Fibroblast of lung (primary cell): ENCODE measurements at regions not wholly inside any gene's neighbourhood (a gene's known extent, or its start where the extent isn't known, plus 50 kb on each side); places are given as distances from the start of the nearest gene placed in this dataset.

Experiments used
- DNase-seq, 2 donors: peaks; one replicate each; pipeline versions ENCODE4 v3.0.0 to v3.0.0-alpha.2; 2010; ENCODE audit warnings: low read depth in 2 of 2
- H2AFZ ChIP-seq: 2 replicates; pipeline ENCODE4 v1.5.1; 2012; ENCODE audit warnings: low read length, control low read depth, inconsistent platforms
- H3K27ac ChIP-seq: 2 replicates; pipeline ENCODE4 v1.5.1; 2011; ENCODE audit warnings: low read length, control low read depth; ENCODE audit not compliant: insufficient read depth
- H3K27me3 ChIP-seq: 2 replicates; pipeline ENCODE4 v1.5.1; 2011; ENCODE audit warnings: mild to moderate bottlenecking, low read length; ENCODE audit not compliant: control insufficient read depth, insufficient read depth
- H3K36me3 ChIP-seq: 2 replicates; pipeline ENCODE4 v1.5.1; 2011; ENCODE audit warnings: low read length; ENCODE audit not compliant: control insufficient read depth, insufficient read depth
- H3K4me1 ChIP-seq: 2 replicates; pipeline ENCODE4 v1.5.1; 2011; ENCODE audit warnings: low read length; ENCODE audit not compliant: control insufficient read depth, insufficient read depth; ENCODE audit errors: extremely low read depth
- H3K4me2 ChIP-seq: 2 replicates; pipeline ENCODE4 v1.5.1; 2011; ENCODE audit warnings: low read length, control low read depth; ENCODE audit not compliant: insufficient read depth; ENCODE audit errors: extremely low read depth
- H3K4me3 ChIP-seq, 4 experiments: fragments of 200-600 bp in 1 of 4; sonication (generic) in 1 of 4; replicated peaks in 1 of 4; 2 replicates each; pipeline ENCODE4 v1.5.1; 2011 to 2016; ENCODE audit warnings: low read length in 4 of 4, low read depth in 3 of 4, mild to moderate bottlenecking in 3 of 4, control low read depth in 2 of 4, inconsistent platforms in 1 of 4, mixed read lengths in 1 of 4; ENCODE audit not compliant: insufficient read depth in 1 of 4; ENCODE audit errors: control extremely low read depth in 1 of 4
- H3K79me2 ChIP-seq: 2 replicates; pipeline ENCODE4 v1.5.1; 2012; ENCODE audit warnings: mild to moderate bottlenecking, low read length, inconsistent platforms; ENCODE audit not compliant: control insufficient read depth, insufficient read depth
- H3K9ac ChIP-seq: 2 replicates; pipeline ENCODE4 v1.5.1; 2011; ENCODE audit warnings: mild to moderate bottlenecking, low read length, control low read depth; ENCODE audit not compliant: insufficient read depth
- H3K9me3 ChIP-seq: 2 replicates; pipeline ENCODE4 v1.5.1; 2012; ENCODE audit warnings: low read depth, low read length; ENCODE audit not compliant: control insufficient read depth, insufficient read depth
- H4K20me1 ChIP-seq: 2 replicates; pipeline ENCODE4 v1.5.1; 2011; ENCODE audit warnings: low read length; ENCODE audit not compliant: control insufficient read depth, insufficient read depth; ENCODE audit errors: extremely low read depth
- CTCF ChIP-seq, 2 donors: IDR thresholded peaks in 1 of 2; conservative IDR thresholded peaks in 1 of 2; 1 replicate in 1 of 2; 2 replicates in 1 of 2; pipeline ENCODE4 v1.5.1; 2011 to 2012; ENCODE audit warnings: low read length in 2 of 2, control low read depth in 1 of 2, inconsistent platforms in 1 of 2, low read depth in 1 of 2, mild to moderate bottlenecking in 1 of 2
- EZH2 ChIP-seq: IDR thresholded peaks from 2 replicates; pipeline ENCODE4 v1.5.1; 2012; ENCODE audit warnings: low read length, control low read depth, mild to moderate bottlenecking; ENCODE audit errors: missing control alignments

GRCh38 chr4:158341896-158342295 is 131.6 kb downstream of the TMEM144 start:
- Histone ChIP-seq H3K27ac (no peak overlapping the region), H3K79me2 (no peaks in the 10 kb centered on the region), H3K36me3 (no peaks in the 10 kb centered on the region), H3K4me2 (no peak overlapping the region), H3K4me1 (no peaks in the 10 kb centered on the region), H4K20me1 (no peaks in the 10 kb centered on the region), H2AFZ (no peak overlapping the region), H3K9ac (no peak overlapping the region), H3K27me3 (no peaks in the 10 kb centered on the region), H3K4me3 (no peak overlapping the region), H3K9me3 (no peaks in the 10 kb centered on the region)
- TF ChIP-seq CTCF (conservative IDR thresholded peaks at IDR 0.05 in 1 of 2, IDR thresholded peaks at IDR 0.05 in 1 of 2; ENCODE audit: low read depth in 1 of 2, low read length in 2 of 2) (no peak), EZH2 (no peak)
- no peak for DNase-seq

DNA sequence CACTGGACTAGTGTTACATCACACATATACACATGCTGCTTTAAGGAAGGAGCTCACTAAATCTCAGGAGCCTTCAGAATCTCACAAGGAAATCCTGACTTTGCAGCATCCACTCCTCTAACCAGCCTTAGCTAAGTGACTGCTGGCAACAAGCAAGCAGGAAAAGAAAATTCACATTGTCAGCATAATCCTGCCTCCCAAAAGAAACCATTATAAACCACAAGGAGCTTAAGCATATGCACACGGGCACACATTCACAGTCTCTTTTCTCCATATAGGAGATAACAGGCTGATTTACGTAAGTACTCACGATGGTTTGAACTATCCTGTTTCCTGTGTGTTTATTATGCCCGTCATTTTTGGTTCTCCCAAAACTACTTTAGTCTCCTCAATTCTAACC is 136.3 kb downstream of the TMEM144 start:
- Histone ChIP-seq H4K20me1 (no peaks in the 10 kb centered on the region), H3K4me2 (no peak overlapping the region), H2AFZ (no peak overlapping the region), H3K27ac (no peak overlapping the region), H3K79me2 (no peaks in the 10 kb centered on the region), H3K4me1 (no peaks in the 10 kb centered on the region), H3K27me3 (no peaks in the 10 kb centered on the region), H3K36me3 (no peaks in the 10 kb centered on the region), H3K9ac (no peak overlapping the region), H3K4me3 (no peak overlapping the region), H3K9me3 (no peaks in the 10 kb centered on the region)
- DNase-seq, result no peak
- TF ChIP-seq EZH2, result no peak
- TF ChIP-seq CTCF (conservative IDR thresholded peaks at IDR 0.05 in 1 of 2, IDR thresholded peaks at IDR 0.05 in 1 of 2; ENCODE audit: low read depth in 1 of 2, low read length in 2 of 2), result no peak

DNA sequence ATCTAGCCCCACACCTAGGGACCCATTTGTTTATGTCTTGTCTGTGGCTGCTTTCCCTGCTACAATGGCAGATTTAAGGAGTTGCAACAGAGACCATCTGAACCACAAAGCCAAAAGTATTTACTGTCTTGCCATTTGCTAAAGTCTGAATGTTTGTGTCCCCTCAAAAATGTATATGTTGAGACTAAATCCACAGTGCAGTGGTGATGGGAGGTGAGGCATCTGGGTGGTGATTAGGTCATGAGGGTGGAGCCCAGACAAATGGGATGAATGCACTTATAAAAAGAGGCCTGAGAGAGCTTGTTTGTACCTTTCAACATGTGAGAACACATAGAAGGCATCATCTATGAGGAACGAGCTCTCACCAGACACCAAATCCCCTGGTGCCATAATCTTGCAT is 137.3 kb downstream of the TMEM144 start:
- Histone ChIP-seq H3K9me3 (no peaks in the 10 kb centered on the region), H4K20me1 (no peaks in the 10 kb centered on the region), H3K36me3 (no peaks in the 10 kb centered on the region), H3K4me1 (no peaks in the 10 kb centered on the region), H3K9ac (no peak overlapping the region), H3K4me3 (no peak overlapping the region), H3K79me2 (no peaks in the 10 kb centered on the region), H3K4me2 (no peak overlapping the region), H3K27ac (no peak overlapping the region), H2AFZ (no peak overlapping the region), H3K27me3 (no peaks in the 10 kb centered on the region)
- TF ChIP-seq CTCF (conservative IDR thresholded peaks at IDR 0.05 in 1 of 2, IDR thresholded peaks at IDR 0.05 in 1 of 2; ENCODE audit: low read depth in 1 of 2, low read length in 2 of 2), result no peak
- no peak for TF ChIP-seq EZH2
- DNase-seq, result peak in 1 of 2 donors; percentile 3
